SK-N-SH treated with all-trans-retinoic acid at 6 μM for 48 hours (cell line): ENCODE measurements at regions not wholly inside any gene's neighbourhood (a gene's known extent, or its start where the extent isn't known, plus 50 kb on each side); places are given as distances from the start of the nearest gene placed in this dataset.

Source experiments
- ATAC-seq: fragments of 200-7000 bp; cut with Tn5 transposase; 3 replicates; pipeline ENCODE4 v1.9.1; 2020; ENCODE audit warnings: mild to moderate bottlenecking, moderate library complexity
- ARNTL ChIP-seq: fragments of 450-650 bp; formaldehyde crosslinking; IDR thresholded peaks from 2 replicates; pipeline ENCODE4 v1.5.0; 2020; ENCODE audit warnings: low read depth, mild to moderate bottlenecking, moderate library complexity, borderline replicate concordance
- BACH2 ChIP-seq: fragments of 250-450 bp; sonication (Bioruptor Pico); IDR thresholded peaks from 2 replicates; pipeline ENCODE4 v1.9.0; 2021; ENCODE audit warnings: mild to moderate bottlenecking, borderline replicate concordance
- CREB5 ChIP-seq: fragments of 250-450 bp; sonication (Bioruptor Pico); IDR thresholded peaks from 2 replicates; pipeline ENCODE4 v1.5.1; 2020; ENCODE audit warnings: low read depth, mild to moderate bottlenecking, moderate library complexity
- CSDC2 ChIP-seq: fragments of 250-450 bp; sonication (Bioruptor Pico); IDR thresholded peaks from 2 replicates; pipeline ENCODE4 v1.5.0; 2020; ENCODE audit warnings: mild to moderate bottlenecking, moderate library complexity
- CSRNP3 ChIP-seq: fragments of 250-450 bp; sonication (Bioruptor Pico); IDR thresholded peaks from 2 replicates; pipeline ENCODE4 v1.5.1; 2021; ENCODE audit warnings: mild to moderate bottlenecking, moderate library complexity
- ESRRG ChIP-seq: fragments of 250-450 bp; sonication (Bioruptor Pico); IDR thresholded peaks from 2 replicates; pipeline ENCODE4 v1.6.1; 2021; ENCODE audit warnings: mild to moderate bottlenecking
- GLIS3 ChIP-seq: fragments of 250-450 bp; sonication (Bioruptor Pico); IDR thresholded peaks from 2 replicates; pipeline ENCODE4 v1.5.0; 2020; ENCODE audit warnings: mild to moderate bottlenecking, moderate library complexity
- OSR1 ChIP-seq: fragments of 250-450 bp; sonication (Bioruptor Pico); IDR thresholded peaks from 2 replicates; pipeline ENCODE4 v1.8.0; 2022; ENCODE audit warnings: moderate library complexity, mild to moderate bottlenecking, inconsistent platforms
- PPARA ChIP-seq: fragments of 250-450 bp; sonication (Bioruptor Pico); IDR thresholded peaks from 2 replicates; pipeline ENCODE4 v1.5.0; 2020; ENCODE audit warnings: mild to moderate bottlenecking, borderline replicate concordance
- SNAI2 ChIP-seq: fragments of 250-450 bp; sonication (Bioruptor Pico); IDR thresholded peaks from 2 replicates; pipeline ENCODE4 v1.5.0; 2020; ENCODE audit warnings: mild to moderate bottlenecking, moderate library complexity
- TCF4 ChIP-seq: fragments of 250-450 bp; sonication (Bioruptor Pico); IDR thresholded peaks from 2 replicates; pipeline ENCODE4 v1.8.0; 2021; ENCODE audit warnings: mild to moderate bottlenecking, moderate library complexity, borderline replicate concordance
- TOX ChIP-seq: fragments of 250-450 bp; sonication (Bioruptor Pico); IDR thresholded peaks from 2 replicates; pipeline ENCODE4 v1.8.0; 2021; ENCODE audit warnings: mild to moderate bottlenecking, moderate library complexity, borderline replicate concordance
- ZC3H10 ChIP-seq: fragments of 250-450 bp; sonication (Bioruptor Pico); IDR thresholded peaks from 2 replicates; pipeline ENCODE4 v1.5.1; 2021; ENCODE audit warnings: mild to moderate bottlenecking, moderate library complexity
- ZFP30 ChIP-seq: fragments of 450-650 bp; formaldehyde crosslinking; IDR thresholded peaks from 2 replicates; pipeline ENCODE4 v1.5.0; 2022; ENCODE audit warnings: mild to moderate bottlenecking, moderate library complexity
- ZNF565 ChIP-seq: fragments of 450-650 bp; formaldehyde crosslinking; conservative IDR thresholded peaks from 2 replicates; pipeline ENCODE4 v1.5.0; 2020; ENCODE audit warnings: low read depth, mild to moderate bottlenecking, moderate library complexity
- ZNF70 ChIP-seq: fragments of 450-650 bp; formaldehyde crosslinking; IDR thresholded peaks from 2 replicates; pipeline ENCODE4 v1.5.0; 2020; ENCODE audit warnings: mild to moderate bottlenecking, moderate library complexity
- ZNF8 ChIP-seq: fragments of 450-650 bp; formaldehyde crosslinking; IDR thresholded peaks from 2 replicates; pipeline ENCODE4 v1.5.0; 2020; ENCODE audit warnings: mild to moderate bottlenecking, moderate library complexity
- TF ChIP-seq, protein P1 (sequence below): fragments of 250-450 bp; sonication (Bioruptor Pico); IDR thresholded peaks from 2 replicates; pipeline ENCODE4 v1.5.0; 2020; ENCODE audit warnings: mild to moderate bottlenecking, moderate library complexity
- TF ChIP-seq, protein P2 (sequence below): fragments of 250-450 bp; sonication (Bioruptor Pico); IDR thresholded peaks from 2 replicates; pipeline ENCODE4 v1.8.0; 2021; ENCODE audit warnings: low read depth, mild to moderate bottlenecking, moderate library complexity, borderline replicate concordance

DNA sequence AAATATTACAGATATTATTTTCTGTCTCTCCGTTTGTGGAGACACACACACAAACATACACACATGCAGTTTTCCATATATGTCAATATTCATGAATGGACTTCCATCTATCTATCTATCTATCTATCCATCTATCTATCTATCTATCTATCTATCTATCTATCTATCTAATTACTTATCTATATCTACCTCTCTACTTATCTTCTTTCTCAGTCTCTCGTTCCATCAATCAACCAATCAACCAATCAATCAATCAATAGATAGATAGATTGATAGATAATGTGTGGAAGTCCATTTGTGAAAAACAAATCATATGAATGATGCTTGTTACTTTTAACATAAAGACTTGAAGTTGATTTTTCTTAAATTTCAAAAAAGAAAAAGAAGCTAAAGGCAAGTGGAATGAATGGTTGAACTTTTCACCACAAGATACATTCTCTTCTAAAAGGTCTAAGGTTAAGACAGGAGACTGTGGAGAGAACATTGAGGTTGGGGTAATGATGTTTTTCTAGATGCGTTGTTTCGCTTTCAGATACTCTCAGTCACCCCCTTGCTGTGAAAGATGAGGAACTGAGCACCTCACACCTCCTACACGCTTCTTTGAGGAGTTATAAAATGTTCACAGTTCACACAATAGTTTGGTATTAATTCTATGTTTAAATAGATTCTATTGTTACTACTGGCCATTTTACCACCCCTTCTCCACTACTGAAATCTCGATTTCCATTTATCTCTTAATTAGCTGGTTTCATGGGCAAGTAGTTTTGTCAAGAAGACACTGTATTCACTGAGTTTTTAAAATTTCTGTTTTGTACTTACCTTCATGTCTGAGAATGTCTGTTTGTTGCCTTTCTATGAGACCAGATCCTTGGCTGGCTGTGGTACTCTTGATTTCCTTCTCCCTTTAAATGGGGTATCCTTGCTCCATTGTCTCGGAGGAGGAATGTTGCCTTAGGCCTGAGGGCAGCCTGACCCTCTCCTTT lies 114.1 kb downstream of the EMX2 start:
- TF ChIP-seq OSR1 (CRISPR knock-in tag) (no peak), ARNTL (CRISPR knock-in tag) (no peak), GLIS3 (CRISPR knock-in tag) (no peak), SNAI2 (no peak), BACH2 (no peak), CSRNP3 (CRISPR knock-in tag) (no peak), TOX (CRISPR knock-in tag) (no peak), ZFP30 (CRISPR knock-in tag) (no peak)
- TF ChIP-seq, protein P1, sequence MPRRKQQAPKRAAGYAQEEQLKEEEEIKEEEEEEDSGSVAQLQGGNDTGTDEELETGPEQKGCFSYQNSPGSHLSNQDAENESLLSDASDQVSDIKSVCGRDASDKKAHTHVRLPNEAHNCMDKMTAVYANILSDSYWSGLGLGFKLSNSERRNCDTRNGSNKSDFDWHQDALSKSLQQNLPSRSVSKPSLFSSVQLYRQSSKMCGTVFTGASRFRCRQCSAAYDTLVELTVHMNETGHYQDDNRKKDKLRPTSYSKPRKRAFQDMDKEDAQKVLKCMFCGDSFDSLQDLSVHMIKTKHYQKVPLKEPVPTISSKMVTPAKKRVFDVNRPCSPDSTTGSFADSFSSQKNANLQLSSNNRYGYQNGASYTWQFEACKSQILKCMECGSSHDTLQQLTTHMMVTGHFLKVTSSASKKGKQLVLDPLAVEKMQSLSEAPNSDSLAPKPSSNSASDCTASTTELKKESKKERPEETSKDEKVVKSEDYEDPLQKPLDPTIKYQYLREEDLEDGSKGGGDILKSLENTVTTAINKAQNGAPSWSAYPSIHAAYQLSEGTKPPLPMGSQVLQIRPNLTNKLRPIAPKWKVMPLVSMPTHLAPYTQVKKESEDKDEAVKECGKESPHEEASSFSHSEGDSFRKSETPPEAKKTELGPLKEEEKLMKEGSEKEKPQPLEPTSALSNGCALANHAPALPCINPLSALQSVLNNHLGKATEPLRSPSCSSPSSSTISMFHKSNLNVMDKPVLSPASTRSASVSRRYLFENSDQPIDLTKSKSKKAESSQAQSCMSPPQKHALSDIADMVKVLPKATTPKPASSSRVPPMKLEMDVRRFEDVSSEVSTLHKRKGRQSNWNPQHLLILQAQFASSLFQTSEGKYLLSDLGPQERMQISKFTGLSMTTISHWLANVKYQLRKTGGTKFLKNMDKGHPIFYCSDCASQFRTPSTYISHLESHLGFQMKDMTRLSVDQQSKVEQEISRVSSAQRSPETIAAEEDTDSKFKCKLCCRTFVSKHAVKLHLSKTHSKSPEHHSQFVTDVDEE (CRISPR knock-in tag): no peak
- TF ChIP-seq, protein P2, sequence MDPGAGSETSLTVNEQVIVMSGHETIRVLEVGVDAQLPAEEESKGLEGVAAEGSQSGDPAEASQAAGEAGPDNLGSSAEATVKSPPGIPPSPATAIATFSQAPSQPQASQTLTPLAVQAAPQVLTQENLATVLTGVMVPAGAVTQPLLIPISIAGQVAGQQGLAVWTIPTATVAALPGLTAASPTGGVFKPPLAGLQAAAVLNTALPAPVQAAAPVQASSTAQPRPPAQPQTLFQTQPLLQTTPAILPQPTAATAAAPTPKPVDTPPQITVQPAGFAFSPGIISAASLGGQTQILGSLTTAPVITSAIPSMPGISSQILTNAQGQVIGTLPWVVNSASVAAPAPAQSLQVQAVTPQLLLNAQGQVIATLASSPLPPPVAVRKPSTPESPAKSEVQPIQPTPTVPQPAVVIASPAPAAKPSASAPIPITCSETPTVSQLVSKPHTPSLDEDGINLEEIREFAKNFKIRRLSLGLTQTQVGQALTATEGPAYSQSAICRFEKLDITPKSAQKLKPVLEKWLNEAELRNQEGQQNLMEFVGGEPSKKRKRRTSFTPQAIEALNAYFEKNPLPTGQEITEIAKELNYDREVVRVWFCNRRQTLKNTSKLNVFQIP (CRISPR knock-in tag): no peak
- no peak for ATAC-seq

GRCh38 chr10:117661316-117661715 lies 118.8 kb downstream of the EMX2 start:
- ATAC-seq: no peak
- no peak for TF ChIP-seq ZC3H10

DNA sequence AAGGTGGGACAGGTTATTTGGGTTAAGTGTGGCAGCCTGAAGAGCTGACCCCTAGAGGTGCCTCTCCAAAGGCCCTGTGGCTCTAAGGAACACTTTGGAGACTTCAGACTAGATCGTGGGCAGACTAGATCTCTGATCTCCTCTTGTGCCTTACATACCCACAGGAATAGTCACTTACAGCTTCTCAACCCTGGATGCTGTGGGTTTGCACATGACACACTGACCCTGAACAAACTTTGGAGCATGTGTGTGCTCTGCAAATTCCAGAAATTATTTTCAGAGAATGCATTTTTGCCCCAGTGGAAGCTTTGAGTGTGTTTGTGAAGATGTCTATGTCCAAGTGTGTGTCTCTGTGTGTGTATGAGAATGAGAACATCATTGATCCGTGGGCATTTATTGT lies 119.6 kb downstream of the EMX2 start:
- TF ChIP-seq ESRRG (CRISPR knock-in tag): no peak
- TF ChIP-seq PPARA (CRISPR knock-in tag): no peak
- TF ChIP-seq CREB5: no peak
- TF ChIP-seq BACH2: no peak
- no peak for TF ChIP-seq OSR1 (CRISPR knock-in tag)
- TF ChIP-seq CSDC2: no peak
- TF ChIP-seq TCF4 (CRISPR knock-in tag): no peak
- no peak for TF ChIP-seq TOX (CRISPR knock-in tag)
- TF ChIP-seq GLIS3 (CRISPR knock-in tag): no peak
- TF ChIP-seq, protein P2 (CRISPR knock-in tag): no peak
- TF ChIP-seq, protein P1 (CRISPR knock-in tag): no peak
- no peak for TF ChIP-seq ZNF565 (CRISPR knock-in tag)
- TF ChIP-seq ZNF8 (CRISPR knock-in tag): no peak
- no peak for TF ChIP-seq ZNF70 (CRISPR knock-in tag)
- no peak for ATAC-seq
